Endothelial cell of umbilical vein (primary cell): ENCODE measurements at regions not wholly inside any gene's neighbourhood (a gene's known extent, or its start where the extent isn't known, plus 50 kb on each side); places are given as distances from the start of the nearest gene placed in this dataset.

ENCODE experiments used
- BruUV-seq: library from RNA; stranded (reverse); fragments of 400-500 nt; replicated peaks from 2 replicates; lab custom pipeline; 2021; lab: Mats Ljungman, UMichigan
- CTCF ChIA-PET: fragments of 300-600, 350-600 bp; sonication (Branson Sonifier 250); formaldehyde crosslinking; loops from one replicate; lab custom pipeline; 2021; ENCODE audit warnings: antibody characterized with exemption, inconsistent platforms; lab: Charles Lee
- POLR2A ChIA-PET: fragments of 300-600, 350-600 bp; sonication (Branson Sonifier 250); formaldehyde crosslinking; loops from one replicate; lab custom pipeline; 2021; ENCODE audit warnings: antibody characterized with exemption, inconsistent platforms; lab: Charles Lee
- DNase-seq: peaks from one replicate; pipeline ENCODE4 v3.0.0-alpha.2; 2011; ENCODE audit warnings: low read depth, low spot score
- FAIRE-seq: peaks from 2 replicates; lab custom pipeline; 2011; peaks lifted over from hg19 to GRCh38; lab: Jason Lieb, UNC
- H2AFZ ChIP-seq: 2 replicates; pipeline ENCODE4 v1.6.0; 2012; ENCODE audit warnings: low read depth, low read length, control low read depth, inconsistent platforms
- H3K27ac ChIP-seq: 2 replicates; pipeline ENCODE4 v1.5.1; 2011; ENCODE audit warnings: low read depth, mild to moderate bottlenecking, control low read depth, low read length, moderate library complexity; ENCODE audit not compliant: insufficient read depth
- H3K27me3 ChIP-seq, 2 experiments: 2 replicates each; pipeline versions ENCODE4 v1.6.0 to v1.6.1; 2011; ENCODE audit warnings: low read length in 2 of 2, mixed read lengths in 1 of 2; ENCODE audit not compliant: control insufficient read depth in 2 of 2, insufficient read depth in 2 of 2
- H3K36me3 ChIP-seq, 2 experiments: 2 replicates in 1 of 2; 3 replicates in 1 of 2; pipeline ENCODE4 v1.5.1; 2011; ENCODE audit warnings: low read length in 2 of 2, mild to moderate bottlenecking in 1 of 2, moderate library complexity in 1 of 2; ENCODE audit not compliant: control insufficient read depth in 2 of 2, insufficient read depth in 2 of 2; ENCODE audit errors: extremely low read depth in 1 of 2
- H3K4me1 ChIP-seq: 3 replicates; pipeline ENCODE4 v1.5.1; 2011; ENCODE audit warnings: mild to moderate bottlenecking, low read length; ENCODE audit not compliant: control insufficient read depth, insufficient read depth; ENCODE audit errors: extremely low read depth
- H3K4me2 ChIP-seq: 2 replicates; pipeline ENCODE4 v1.6.1; 2011; ENCODE audit warnings: low read length, control low read depth, mixed read lengths; ENCODE audit not compliant: insufficient read depth
- H3K4me3 ChIP-seq, 3 experiments: fragments of 200-600 bp in 1 of 3; sonication (generic), shearing (Covaris generic) in 1 of 3; replicated peaks in 1 of 3; 2 replicates each; pipeline ENCODE4 v1.5.1; 2011 to 2016; ENCODE audit warnings: control low read depth in 3 of 3, low read length in 3 of 3, mild to moderate bottlenecking in 2 of 3, inconsistent platforms in 1 of 3, low read depth in 1 of 3, moderate library complexity in 1 of 3; ENCODE audit not compliant: insufficient read depth in 1 of 3
- H3K79me2 ChIP-seq: 2 replicates; pipeline ENCODE4 v1.6.0; 2012; ENCODE audit warnings: low read length, inconsistent platforms; ENCODE audit not compliant: control insufficient read depth, insufficient read depth
- H3K9ac ChIP-seq: replicated peaks from 2 replicates; pipeline ENCODE3; 2011; ENCODE audit warnings: low read length, control low read depth; ENCODE audit not compliant: insufficient read depth; ENCODE audit errors: extremely low read depth
- H3K9me1 ChIP-seq: replicated peaks from 3 replicates; pipeline ENCODE4 v1.6.0; 2011; ENCODE audit warnings: mild to moderate bottlenecking, low read length; ENCODE audit not compliant: control insufficient read depth, insufficient read depth; ENCODE audit errors: extremely low read depth
- H3K9me3 ChIP-seq: replicated peaks from 2 replicates; pipeline ENCODE4 v1.5.1; 2012; ENCODE audit warnings: low read length, inconsistent platforms; ENCODE audit not compliant: control insufficient read depth, insufficient read depth
- H4K20me1 ChIP-seq: replicated peaks from 2 replicates; pipeline ENCODE3; 2011; ENCODE audit warnings: mild to moderate bottlenecking, low read length; ENCODE audit not compliant: control insufficient read depth, insufficient read depth; ENCODE audit errors: extremely low read depth
- CTCF ChIP-seq, 2 donors: IDR thresholded peaks; 1 replicate in 1 of 2; 2 replicates in 1 of 2; pipeline ENCODE4 v1.5.1; 2011; ENCODE audit warnings: low read length in 2 of 2, mild to moderate bottlenecking in 2 of 2, moderate library complexity in 2 of 2, control low read depth in 1 of 2, inconsistent platforms in 1 of 2, low read depth in 1 of 2; ENCODE audit not compliant: insufficient read depth in 1 of 2; ENCODE audit errors: extremely low read depth in 1 of 2
- EZH2 ChIP-seq: IDR thresholded peaks from 2 replicates; pipeline ENCODE4 v1.6.1; 2012; ENCODE audit warnings: borderline replicate concordance, low read depth, mild to moderate bottlenecking, moderate library complexity, low read length, inconsistent platforms; ENCODE audit not compliant: severe bottlenecking
- FOS ChIP-seq: IDR thresholded peaks from 2 replicates; pipeline ENCODE4 v1.6.1; 2011; ENCODE audit warnings: mild to moderate bottlenecking, low read length, moderate library complexity, borderline replicate concordance; ENCODE audit not compliant: insufficient read depth
- GATA2 ChIP-seq: IDR thresholded peaks from 2 replicates; pipeline ENCODE4 v1.7.0; 2011; ENCODE audit warnings: low read depth, mild to moderate bottlenecking, moderate library complexity, mixed read lengths, low read length; ENCODE audit not compliant: insufficient read length, insufficient read depth
- JUN ChIP-seq: IDR thresholded peaks from 2 replicates; pipeline ENCODE4 v1.6.1; 2011; ENCODE audit warnings: borderline replicate concordance, low read depth; ENCODE audit not compliant: insufficient read length, insufficient read depth
- MAX ChIP-seq: IDR thresholded peaks from 2 replicates; pipeline ENCODE4 v1.6.1; 2011; ENCODE audit not compliant: insufficient read depth, insufficient read length
- MYC ChIP-seq: IDR thresholded peaks from one replicate; pipeline ENCODE4 v1.6.1; 2011; ENCODE audit warnings: mild to moderate bottlenecking, low read depth, low read length
- POLR2A ChIP-seq: IDR thresholded peaks from 2 replicates; pipeline ENCODE4 v1.6.1; 2012; ENCODE audit warnings: low read depth, mild to moderate bottlenecking, control low read depth, low read length
- POLR2AphosphoS5 ChIP-seq: IDR thresholded peaks from 2 replicates; pipeline ENCODE4 v1.6.1; 2012; ENCODE audit warnings: low read depth, mild to moderate bottlenecking, control low read depth, low read length, moderate library complexity; ENCODE audit not compliant: insufficient read depth
- dilution Hi-C: fragments of 300-500 bp; cut with MboI; formaldehyde crosslinking; loops from one replicate; pipeline ENCODE4 v1.15.0; 2019; ENCODE audit warnings: low sequenced_read_pairs; ENCODE audit not compliant: extremely low pct_ligation_motif_present
- intact Hi-C: fragments of 100-400 bp; cut with micrococcal nuclease; formaldehyde crosslinking; loops from one replicate; pipeline ENCODE4 v1.10.0; 2022

DNA sequence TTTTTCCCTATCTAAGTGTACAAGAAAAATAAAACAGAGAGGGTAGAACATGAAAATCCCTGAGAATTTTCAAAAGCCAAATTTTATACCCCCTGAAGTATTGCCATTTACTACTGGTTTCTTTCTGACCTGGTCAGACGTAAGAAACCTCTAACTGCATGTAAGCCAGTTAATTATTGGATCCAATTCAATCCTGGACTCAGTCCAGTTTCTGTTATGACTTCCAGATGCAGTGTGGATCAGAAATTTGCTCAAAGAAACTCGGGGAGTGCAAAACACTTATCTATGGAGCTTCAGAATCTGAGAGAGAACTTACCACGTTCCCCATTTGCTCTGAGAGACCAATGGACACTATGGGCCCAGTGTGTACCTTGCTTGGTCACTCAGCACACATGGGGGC is 383.5 kb downstream of the KLHL4 start:
- no peaks in the 10 kb centered on the region for H3K4me1 ChIP-seq
- H3K9me1 ChIP-seq = no peaks in the 10 kb centered on the region
- intact Hi-C loops (no loop called here), dilution Hi-C loops (no loop called here)
- no peak overlapping the region for H3K4me2 ChIP-seq
- no peak overlapping the region for H3K27ac ChIP-seq
- TF ChIP-seq JUN (no peak), FOS (no peak), POLR2A (no peak), EZH2 (no peak), POLR2AphosphoS5 (no peak), MAX (no peak), GATA2 (no peak), CTCF (IDR thresholded peaks at IDR 0.05; ENCODE audit: extremely low read depth in 1 of 2, insufficient read depth in 1 of 2, low read depth in 1 of 2, low read length in 2 of 2) (no peak), MYC (no peak)
- no TSS peak for BruUV-seq
- no peak overlapping the region for H3K4me3 ChIP-seq
- DNase-seq (no peak), FAIRE-seq (no peak)
- POLR2A ChIA-PET = no interaction called here
- H3K27me3 ChIP-seq = no peaks in the 10 kb centered on the region
- no peaks in the 10 kb centered on the region for H3K79me2 ChIP-seq
- CTCF ChIA-PET = no interaction called here
- no peaks in the 10 kb centered on the region for H3K36me3 ChIP-seq
- no peaks in the 10 kb centered on the region for H4K20me1 ChIP-seq
- H3K9me3 ChIP-seq = no peaks in the 10 kb centered on the region
- H3K9ac ChIP-seq = no peak overlapping the region
- no peak overlapping the region for H2AFZ ChIP-seq
